GM18526 (cell line): ENCODE measurements at regions not wholly inside any gene's neighbourhood (a gene's known extent, or its start where the extent isn't known, plus 50 kb on each side); places are given as distances from the start of the nearest gene placed in this dataset.

ENCODE experiments used
- POLR2A ChIP-seq: IDR thresholded peaks from 3 replicates; pipeline ENCODE4 v1.6.1; 2011; ENCODE audit not compliant: insufficient read length; ENCODE audit errors: extremely low read depth

DNA sequence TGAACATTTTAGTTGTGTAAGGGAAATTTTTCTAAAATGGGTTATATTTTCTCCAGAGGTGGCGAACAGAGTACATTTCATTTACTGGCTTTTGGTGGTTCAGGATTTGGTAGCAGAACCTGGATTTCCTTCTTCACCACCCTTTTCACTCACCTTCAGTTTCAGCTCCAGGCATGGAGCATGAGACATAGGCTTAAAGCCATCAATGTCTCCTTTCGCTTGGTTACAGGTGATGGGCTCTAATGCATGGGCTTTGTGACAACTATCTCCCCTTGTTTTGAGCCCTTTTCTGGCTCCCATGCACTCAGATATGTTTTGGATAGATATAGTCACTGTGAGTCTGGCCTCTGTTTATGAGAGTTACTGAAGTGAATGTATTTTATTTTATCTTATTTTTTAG, 96.6 kb upstream of the ANKRD28 start:
- TF ChIP-seq POLR2A: no peak

DNA sequence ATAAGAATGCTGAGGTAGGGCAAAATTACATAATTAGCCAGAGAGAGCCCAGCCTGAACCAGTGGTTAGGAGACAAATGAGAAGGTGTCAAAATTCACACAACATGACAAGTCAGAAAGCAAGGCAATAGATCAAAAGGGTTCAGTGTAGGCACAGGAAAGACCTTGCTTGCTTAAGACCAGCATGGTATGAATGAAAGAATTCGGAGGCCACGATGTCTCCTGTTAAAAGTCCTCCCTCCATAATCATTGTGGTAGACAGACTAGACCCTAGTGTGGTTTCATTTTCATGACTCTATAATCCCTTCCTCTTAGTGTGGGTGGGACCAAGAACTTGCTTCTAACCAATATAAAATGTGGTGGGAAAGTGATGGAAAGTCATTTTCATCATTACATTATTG, 98.7 kb upstream of the ANKRD28 start:
- no peak for TF ChIP-seq POLR2A

- no peak for TF ChIP-seq POLR2A
Observed at GRCh38 chr3:15899388-15899787, 101.6 kb upstream of the ANKRD28 start.

- TF ChIP-seq POLR2A: no peak
Observed at GRCh38 chr3:15903164-15903563, 105.4 kb upstream of the ANKRD28 start.

DNA sequence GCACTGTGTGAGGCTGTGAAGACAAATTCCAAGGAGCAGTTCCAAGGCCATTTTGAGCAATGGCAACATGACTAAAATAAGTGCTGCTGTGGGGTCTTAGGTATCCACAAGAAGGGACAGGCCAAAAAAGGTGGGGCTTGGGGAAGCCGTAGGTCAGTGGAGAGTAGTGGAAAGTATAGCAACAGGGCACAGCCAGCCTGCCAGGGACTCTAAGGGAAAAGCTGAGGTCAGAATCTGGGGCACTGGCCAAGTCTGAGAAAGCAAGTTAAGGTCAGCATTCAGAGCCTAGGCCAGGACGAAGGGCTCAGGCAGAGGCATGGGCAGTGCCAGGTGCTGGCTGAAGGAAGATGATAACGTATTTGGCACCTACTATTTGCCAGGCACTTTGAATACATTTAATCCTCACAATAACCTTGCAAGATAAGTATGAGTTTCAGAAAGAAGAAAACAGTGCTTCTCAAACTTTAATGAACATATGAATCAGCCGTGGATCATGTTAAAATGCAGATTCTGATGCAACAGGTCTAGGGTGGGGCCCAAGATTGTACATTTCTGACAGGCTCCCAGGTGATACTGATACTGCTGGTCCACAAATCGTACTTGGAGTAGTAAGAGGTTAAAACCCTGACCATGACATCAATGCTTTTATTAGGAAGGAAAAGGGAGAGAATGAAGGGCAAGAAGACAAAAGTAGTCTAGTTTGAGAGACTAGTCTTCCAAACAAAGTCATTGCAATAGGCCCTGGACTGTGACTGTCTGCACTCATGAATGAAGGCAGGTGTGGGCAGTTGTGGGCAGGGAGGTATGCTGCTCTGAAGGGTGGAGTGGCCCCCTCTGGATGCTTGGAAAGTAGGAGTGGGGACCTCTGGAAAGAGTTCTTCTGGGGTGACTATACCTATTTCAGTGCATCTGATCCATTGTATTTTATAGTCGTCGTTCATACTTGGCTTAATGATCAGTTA, 106.3 kb upstream of the ANKRD28 start:
- no peak for TF ChIP-seq POLR2A

DNA sequence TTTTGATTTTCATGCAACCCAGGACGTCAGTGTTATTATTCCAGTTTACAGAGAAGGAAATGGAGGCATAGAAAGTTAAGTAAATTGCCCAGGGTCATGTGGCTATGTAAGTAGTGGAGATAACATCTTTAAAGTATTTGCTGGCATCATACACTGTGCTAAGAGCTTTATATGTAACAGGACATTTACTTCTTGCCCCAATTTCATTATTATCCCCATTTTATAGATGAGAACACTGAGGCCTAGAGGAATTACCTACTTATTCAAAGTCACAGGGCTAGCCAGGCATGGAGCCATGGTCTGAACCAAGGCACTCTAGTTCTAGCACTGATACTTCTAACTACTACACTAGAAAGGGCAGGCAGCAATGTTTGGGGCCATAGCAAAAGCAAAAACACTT, 107.3 kb upstream of the ANKRD28 start:
- no peak for TF ChIP-seq POLR2A

DNA sequence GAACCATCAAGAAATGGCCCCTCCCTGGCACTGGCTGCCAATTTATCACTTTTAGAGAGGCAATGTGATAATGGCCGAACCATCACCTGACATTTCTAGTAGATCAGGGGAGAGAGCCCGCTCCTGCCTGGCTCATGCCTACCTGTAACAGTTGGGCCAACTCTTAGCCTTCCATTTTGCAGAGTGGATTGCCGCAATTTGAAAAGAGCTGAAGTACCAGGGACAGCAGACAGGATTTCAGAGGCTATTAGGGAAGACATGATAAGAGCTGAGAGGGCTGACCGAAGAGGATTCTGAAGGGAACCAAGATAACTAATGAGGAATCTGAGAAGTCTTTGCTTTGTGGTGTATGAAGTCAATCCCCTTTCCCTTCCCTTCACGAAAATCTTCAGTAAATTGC, 121.2 kb upstream of the ANKRD28 start:
- no peak for TF ChIP-seq POLR2A

DNA sequence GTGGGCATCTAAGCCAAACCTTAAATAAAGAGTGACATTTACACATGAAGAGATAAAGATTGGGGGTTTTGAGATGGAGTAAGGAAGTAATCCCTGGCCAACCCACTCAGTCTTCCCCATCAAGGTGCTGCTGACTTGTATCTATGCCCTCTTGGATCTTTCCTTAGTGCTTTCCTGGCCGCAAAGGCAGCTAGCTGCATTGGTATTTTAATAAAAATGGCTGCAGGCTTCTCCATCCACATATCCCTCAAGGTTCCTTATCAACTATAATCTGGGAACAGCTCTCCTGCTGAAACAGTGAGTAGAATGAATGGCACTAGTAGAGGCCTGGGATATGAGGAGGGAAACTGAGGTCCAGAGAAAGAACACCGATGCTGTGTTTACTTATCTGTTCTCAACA, 122.2 kb upstream of the ANKRD28 start:
- TF ChIP-seq POLR2A: no peak

DNA sequence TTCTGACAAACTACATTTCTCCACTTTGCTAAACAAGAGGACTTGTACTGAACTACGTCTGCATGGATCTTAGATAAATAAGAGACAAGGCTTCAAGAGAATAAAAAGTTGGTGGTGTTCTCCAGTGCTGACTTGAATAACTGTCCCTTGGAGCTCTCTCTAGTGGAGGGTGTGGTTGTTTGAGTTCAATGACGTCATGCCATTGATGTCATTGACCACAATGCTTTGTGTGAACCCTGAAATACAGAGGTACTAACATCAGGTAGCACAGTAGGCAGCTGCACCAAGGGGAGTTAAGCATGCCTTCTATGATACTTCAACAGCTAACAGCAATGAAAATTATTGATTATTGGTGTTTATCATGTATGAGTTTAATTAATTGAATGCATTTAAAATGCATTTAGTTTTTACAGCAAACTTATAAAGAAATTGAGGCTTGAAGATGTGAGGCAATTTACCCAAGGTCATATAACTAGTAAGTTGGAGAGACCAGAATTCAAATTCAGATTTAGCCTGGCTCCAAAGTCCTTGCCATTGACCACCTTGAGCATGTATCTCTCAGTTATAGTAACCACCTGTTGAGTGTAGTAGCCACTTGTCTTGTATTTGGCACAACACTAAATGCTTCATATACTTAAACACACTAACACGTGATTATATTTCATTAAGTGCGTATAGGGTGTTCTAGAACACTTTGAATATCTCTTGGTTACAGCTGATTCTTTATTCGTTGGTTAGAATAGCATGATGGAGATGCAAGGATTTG, 126.0 kb upstream of the ANKRD28 start:
- TF ChIP-seq POLR2A: no peak

DNA sequence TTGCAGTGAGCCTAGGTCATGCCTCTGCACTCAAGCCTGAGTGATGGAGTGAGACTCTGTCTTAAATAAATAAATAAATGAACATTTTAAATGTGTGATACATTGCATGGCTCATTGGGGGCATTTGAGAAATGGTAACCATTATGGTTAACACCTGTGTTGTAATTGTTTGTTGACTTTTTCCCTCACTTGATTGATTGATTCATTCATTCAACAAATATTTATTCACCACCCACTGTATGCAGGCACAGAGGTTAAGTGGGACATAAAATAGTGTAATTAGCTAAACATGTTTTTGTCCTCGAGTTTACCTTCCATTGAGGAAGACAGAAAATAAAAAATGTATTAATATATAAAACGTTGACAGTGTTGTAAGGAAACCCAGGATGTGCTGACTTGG, 127.1 kb upstream of the ANKRD28 start:
- TF ChIP-seq POLR2A: no peak

DNA sequence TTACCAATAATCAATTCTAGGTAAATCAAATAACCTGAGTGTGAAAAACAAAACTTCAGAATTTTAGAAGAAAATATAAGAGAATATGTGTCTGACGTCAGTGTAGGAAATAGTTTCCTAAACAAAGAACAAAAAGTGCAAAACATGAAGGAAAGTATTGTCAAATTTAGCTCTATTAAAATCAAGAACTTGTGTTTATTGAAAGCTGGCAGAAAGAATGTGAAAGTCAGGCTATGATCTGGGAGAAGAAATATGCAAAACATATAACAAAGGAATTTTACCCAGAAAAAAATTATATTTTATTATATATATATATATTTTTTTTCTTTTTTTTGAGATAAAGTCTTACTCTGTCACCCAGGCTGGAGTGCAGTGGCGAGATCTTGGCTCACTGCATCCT, 129.1 kb upstream of the ANKRD28 start:
- TF ChIP-seq POLR2A: no peak

GRCh38 chr3:15927969-15928368, 130.2 kb upstream of the ANKRD28 start:
- no peak for TF ChIP-seq POLR2A

DNA sequence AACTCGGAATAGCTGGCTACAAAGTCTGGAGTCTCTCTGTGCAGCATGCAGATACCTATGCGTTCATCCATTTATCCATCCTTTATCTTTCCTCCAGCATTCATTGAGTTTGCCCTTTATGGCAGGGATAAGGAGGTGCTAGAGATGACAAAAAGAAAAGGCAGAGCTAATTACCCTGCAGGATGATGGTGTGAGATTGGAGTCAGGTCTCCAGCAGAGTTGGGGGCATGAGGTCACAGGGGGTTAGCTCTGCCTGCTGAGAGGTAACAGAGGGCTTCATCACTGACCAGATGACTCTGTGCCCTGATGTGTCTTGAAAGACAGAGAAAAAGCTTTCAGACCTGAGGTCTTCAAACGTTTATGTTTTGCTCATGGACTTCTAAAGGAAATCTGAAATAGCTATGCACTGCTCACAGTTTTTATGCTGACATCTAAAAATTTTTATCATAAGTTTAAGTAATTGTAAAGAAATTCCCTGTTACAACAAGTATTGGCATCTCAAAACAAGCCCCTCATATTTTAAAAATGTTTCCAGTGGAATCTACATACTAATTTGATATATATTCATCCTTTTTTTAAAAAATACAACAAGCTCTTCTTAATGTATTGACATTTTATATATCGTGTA, 132.3 kb upstream of the ANKRD28 start:
- no peak for TF ChIP-seq POLR2A

DNA sequence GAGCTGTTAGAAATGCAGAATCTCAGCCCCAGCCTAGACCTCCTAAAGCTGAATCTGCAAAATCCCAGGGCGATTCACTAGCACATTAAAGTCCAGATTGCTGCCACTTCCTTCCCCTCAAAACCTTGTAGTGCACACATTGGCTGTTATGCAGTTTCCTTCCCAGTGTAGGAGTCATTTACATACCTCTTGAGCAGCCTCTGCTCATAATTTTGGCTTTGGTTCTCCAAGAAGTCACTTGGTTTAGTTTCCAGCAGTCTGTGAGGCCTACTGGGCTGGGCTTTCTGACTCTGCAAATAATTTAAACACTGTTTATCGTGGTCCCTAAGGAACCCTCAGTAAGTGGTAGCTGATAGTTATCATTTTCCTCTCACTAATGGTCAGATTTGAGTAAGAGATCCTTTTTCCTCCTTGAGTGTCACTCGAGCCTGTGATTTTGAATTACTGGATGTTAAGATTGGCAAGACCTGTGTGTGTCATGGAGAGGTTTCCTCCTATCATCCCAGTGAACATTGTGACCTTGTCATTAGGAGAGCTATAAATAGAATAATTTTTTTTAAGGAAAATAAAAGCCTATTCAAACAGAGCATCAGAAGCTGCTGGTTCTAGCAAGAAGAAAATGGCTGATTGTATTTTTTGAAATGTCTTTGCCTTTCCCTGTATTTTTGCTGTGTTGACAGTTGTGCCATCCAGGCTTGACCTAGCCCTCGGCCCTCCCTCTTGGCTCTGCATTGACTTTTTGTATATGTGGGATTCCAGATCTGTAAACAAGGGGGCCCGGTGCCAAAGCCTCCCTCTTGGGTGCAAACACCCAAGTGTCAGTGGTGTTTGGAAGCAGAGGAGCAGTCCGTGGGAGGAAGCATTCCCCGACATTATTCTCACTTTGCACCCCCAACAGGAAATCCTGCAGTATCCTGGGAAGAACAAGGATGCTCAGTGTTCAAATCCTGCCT, 134.8 kb upstream of the ANKRD28 start:
- no peak for TF ChIP-seq POLR2A
